Thyroid gland (tissue), 4 donors: ENCODE measurements at regions not wholly inside any gene's neighbourhood (a gene's known extent, or its start where the extent isn't known, plus 50 kb on each side); places are given as distances from the start of the nearest gene placed in this dataset.
"Not testable (repeated sequence)": the region's sequence is repeated elsewhere in the genome, so short reads cannot be mapped to it uniquely, and the experiment has no call there.

Experiments
- CTCF ChIP-seq, 6 experiments: fragments of 200-600 bp in 3 of 6; fragments of 450-650 bp in 3 of 6; sonication (generic) in 3 of 6; IDR thresholded peaks; one replicate each; pipeline ENCODE4 v1.5.1; 2016 to 2019; ENCODE audit warnings: antibody characterized with exemption in 6 of 6, mild to moderate bottlenecking in 2 of 6, inconsistent platforms in 1 of 6, moderate library complexity in 1 of 6
- POLR2A ChIP-seq, 2 donors: fragments of 450-650 bp; IDR thresholded peaks; one replicate each; pipeline ENCODE4 v1.6.1; 2017; ENCODE audit warnings: antibody characterized with exemption in 2 of 2, mild to moderate bottlenecking in 2 of 2, moderate library complexity in 1 of 2

DNA sequence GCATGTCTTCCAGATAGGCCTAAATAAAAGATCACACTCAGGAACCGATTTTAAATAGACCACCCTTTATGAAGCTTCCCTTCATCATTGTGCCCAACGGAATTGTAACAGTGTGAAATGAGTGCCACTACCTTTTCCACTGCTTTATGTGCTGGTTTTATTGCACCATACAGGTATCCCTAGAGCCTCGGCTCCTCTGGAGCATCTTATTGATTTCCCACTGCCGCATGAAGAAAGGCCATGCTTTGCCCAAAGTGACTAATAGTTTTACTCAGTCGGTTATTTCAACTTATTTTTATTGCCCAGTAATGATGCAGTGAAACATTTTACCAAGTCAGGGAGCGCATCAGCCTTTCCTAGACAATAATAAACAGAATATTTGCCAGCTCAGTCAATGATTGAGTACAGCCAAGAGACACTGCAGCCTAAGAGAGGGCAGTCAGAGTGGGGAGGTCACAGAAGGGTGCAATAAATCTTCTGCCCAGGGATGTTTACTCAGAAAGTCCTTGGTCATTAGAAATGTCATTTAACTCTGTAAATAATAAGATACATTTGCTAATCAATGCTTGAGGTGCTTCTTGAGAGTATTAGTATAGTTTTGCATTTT lies 216.6 kb upstream of the SPATA31A3 start:
- not testable (repeated sequence) for TF ChIP-seq CTCF, POLR2A (IDR thresholded peaks at IDR 0.05)
